ENCODE measurements at regions not wholly inside any gene's neighbourhood (a gene's known extent, or its start where the extent isn't known, plus 50 kb on each side); places are given as distances from the start of the nearest gene placed in this dataset.
"Not testable (repeated sequence)": the region's sequence is repeated elsewhere in the genome, so short reads cannot be mapped to it uniquely, and the experiment has no call there.

DNA sequence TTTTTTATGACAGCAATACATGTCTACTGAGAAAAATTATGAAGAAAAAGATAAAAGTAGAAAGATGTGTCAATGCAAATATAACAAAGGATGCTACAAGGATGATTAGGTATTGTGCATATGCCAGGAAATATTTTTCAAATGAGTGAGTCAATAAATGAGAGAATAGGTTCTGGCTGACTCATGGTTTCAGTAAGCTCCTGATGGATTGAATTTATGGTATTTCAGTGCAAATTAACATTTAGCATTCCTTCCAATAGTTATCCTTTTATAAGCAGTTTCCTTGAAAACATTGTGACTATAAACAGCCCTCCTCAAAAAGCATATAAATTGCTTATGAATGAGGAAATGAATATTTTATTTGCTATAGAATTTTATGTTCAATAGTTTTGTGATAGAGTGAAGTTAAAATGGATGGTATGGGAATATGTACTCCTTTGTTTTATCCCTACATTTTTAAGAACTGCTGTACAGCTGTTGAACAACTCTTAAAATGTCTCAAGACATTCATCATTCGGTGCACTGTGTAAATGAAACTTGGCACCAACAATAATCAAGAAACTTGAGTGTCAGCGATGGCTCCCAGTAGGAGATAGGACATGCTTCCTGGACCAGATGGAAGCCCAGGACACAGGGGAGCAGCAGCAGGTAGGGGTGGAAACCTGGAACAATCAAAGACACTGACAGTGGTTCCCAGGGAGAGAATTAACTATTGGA lies 144.7 kb downstream of the PMAIP1 start:
- no peaks in the 10 kb centered on the region for H3K9me3 ChIP-seq (replicated peaks)
- H3K4me1 ChIP-seq, result no peaks in the 10 kb centered on the region
- no peak for DNase-seq
- no peak overlapping the region for H3K27ac ChIP-seq
- H3K4me3 ChIP-seq, result no peak overlapping the region
- no peaks in the 10 kb centered on the region for H3K27me3 ChIP-seq
- no peaks in the 10 kb centered on the region for H3K36me3 ChIP-seq

DNA sequence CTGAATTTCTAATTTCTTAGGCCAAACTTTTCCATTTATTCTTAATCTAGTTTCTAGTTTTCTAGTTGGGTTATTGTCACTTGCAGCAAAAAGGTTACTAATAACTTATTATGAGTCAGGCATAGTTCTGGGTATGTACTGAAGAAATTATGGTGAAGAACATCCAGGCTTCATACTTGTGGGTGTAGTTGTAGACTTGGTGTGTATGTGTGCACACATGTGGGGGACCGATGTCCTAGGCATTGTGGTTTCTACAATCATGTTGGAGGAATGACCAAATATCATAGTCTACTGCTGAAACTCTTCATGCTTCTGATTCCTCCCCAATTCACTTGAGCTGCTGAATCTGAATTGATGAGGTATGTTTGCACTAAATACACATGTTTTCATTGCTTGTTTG lies 141.2 kb downstream of the PMAIP1 start:
- H3K9me3 ChIP-seq (replicated peaks), result no peaks in the 10 kb centered on the region
- H3K4me3 ChIP-seq, result no peak overlapping the region
- H3K27ac ChIP-seq, result no peak overlapping the region
- H3K36me3 ChIP-seq, result no peaks in the 10 kb centered on the region
- no peaks in the 10 kb centered on the region for H3K27me3 ChIP-seq
- no peaks in the 10 kb centered on the region for H3K4me1 ChIP-seq
- no peak for DNase-seq

DNA sequence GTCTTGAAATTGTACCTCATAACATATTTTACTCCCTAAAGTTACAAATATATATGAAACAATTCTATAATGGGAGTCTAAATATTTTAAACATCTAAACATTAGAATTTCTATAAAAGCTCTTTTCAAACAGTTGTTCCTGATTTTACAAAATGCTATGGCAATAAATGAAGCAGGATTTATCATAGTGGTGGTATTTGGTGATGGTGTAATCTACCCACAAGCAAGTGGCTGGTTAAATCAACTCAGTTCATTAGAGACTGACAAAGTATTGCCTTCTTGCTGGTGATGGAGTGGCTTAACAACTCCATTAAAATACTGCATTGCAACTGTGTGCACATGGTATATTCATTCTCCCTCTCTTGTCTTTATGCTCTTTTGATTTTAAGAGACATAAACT lies 138.9 kb downstream of the PMAIP1 start:
- Histone ChIP-seq H3K4me3 (no peak overlapping the region), H3K36me3 (no peaks in the 10 kb centered on the region), H3K9me3 (replicated peaks) (no peaks in the 10 kb centered on the region), H3K27me3 (no peaks in the 10 kb centered on the region), H3K4me1 (no peaks in the 10 kb centered on the region), H3K27ac (no peak overlapping the region)
- DNase-seq, result no peak

DNA sequence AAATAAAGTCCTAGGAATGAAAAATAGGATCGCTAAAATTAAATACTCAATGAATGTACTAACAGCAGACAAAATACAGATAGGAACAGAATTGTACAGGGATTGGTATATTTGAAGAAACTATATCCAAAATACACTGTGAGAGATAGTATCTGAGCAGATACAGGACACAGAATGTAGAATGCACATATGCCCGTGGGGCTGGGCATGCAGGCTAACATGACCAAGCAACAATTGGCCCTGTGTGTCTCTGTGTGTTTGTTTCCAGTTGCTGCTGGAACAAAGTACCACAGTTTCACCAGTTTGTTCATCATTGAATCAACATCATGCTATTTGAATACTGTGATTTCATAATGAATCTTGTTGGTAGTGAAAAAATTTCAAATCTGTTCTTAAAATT lies 127.6 kb downstream of the PMAIP1 start:
- no peak overlapping the region for H3K4me3 ChIP-seq
- H3K36me3 ChIP-seq, result no peaks in the 10 kb centered on the region
- H3K9me3 ChIP-seq (replicated peaks), result no peaks in the 10 kb centered on the region
- no peaks in the 10 kb centered on the region for H3K4me1 ChIP-seq
- H3K27me3 ChIP-seq, result no peaks in the 10 kb centered on the region
- DNase-seq, result no peak
- no peak overlapping the region for H3K27ac ChIP-seq

DNA sequence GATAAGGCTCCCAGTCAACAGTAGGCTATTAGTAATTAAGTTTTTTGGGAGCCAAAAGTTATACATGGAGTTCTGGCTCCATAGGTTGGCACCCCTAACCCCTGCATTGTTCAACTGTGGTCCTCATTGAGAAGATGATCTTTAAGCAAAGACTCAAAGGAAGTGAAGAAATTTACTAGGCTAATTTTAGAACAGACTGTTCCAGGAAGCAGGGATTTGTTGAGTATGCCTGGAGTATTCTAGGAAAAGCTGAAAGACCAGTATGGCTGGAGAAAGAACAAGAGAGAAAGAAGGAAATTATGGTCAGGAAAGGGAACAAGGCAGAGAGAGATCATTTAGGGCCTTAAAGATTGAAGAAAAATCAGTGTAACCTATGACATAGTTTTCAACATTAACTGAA lies 125.1 kb downstream of the PMAIP1 start:
- no peaks in the 10 kb centered on the region for H3K4me1 ChIP-seq
- H3K9me3 ChIP-seq (replicated peaks), result no peaks in the 10 kb centered on the region
- no peak for DNase-seq
- no peaks in the 10 kb centered on the region for H3K36me3 ChIP-seq
- H3K27me3 ChIP-seq, result no peaks in the 10 kb centered on the region
- no peak overlapping the region for H3K4me3 ChIP-seq
- no peak overlapping the region for H3K27ac ChIP-seq

DNA sequence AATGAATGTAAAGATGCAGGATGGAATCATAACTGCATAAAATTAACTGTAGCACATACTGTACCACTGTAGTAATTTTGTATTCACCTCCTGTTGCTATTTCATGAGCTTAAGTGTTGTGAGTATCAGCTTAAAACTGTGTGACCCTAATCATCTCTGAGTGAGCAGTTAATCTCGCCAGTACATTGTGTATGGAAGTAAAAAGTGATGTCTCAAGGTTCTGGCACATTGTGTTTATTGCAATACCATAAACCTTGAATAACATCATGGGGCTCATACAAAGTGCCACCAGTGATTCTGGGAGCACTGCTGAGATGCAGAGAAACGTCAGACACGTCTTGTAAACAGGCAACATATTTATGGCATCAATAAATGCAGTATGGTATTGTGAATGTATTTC lies 124.5 kb downstream of the PMAIP1 start:
- Histone ChIP-seq H3K9me3 (replicated peaks) (no peaks in the 10 kb centered on the region), H3K36me3 (no peaks in the 10 kb centered on the region), H3K4me3 (no peak overlapping the region), H3K27me3 (no peaks in the 10 kb centered on the region), H3K27ac (no peak overlapping the region), H3K4me1 (no peaks in the 10 kb centered on the region)
- DNase-seq, result no peak

DNA sequence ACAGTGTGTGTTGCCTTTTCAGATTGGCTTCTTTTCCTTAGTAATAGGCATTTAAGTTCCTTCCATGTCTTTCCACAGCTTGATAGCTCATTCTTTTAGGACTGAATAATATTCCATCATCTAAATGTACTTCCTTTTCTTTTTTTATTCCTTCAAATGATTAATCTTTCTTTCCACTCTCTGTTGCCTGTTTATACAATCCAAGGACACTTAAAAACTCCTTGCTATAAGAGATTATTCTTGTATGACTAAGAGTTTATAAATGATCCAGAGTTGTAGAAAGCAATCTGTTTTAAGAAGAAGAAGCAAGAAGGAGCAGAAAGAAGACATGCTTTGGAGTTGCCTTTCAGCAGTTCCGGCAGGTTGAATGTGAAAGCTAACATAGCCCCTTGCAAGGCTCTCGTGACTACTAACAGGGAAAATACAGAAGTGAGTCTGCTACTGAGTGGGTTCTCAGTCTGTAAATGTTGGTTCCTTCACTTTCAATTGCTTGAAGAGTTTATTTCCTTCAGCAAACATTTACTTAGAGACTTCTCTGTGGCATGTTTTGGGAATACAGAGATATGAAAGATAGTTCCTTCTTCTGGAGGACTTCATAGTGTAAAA lies 123.0 kb downstream of the PMAIP1 start:
- Histone ChIP-seq H3K4me1 (no peaks in the 10 kb centered on the region), H3K36me3 (no peaks in the 10 kb centered on the region), H3K4me3 (no peak overlapping the region), H3K27me3 (no peaks in the 10 kb centered on the region), H3K27ac (no peak overlapping the region), H3K9me3 (replicated peaks) (no peaks in the 10 kb centered on the region)
- no peak for DNase-seq

DNA sequence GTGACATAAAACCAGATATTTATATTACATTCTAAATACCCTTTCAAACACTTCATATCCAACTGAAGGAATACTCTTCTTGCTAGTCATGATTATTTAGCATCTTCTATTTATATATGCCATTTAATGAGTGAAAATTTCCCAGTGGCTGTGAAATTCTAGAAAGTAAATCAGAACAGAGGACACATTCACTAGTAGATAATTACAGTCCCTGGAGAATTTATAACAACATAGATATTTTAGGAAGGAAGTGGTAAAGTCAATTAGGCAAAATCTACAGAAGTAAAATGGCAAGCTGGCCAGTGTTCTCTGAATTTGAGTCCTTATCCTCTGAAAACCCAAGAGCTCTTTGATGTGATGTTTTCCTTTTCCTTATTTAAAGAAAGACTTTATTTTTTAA lies 121.8 kb downstream of the PMAIP1 start:
- H3K27ac ChIP-seq, result no peak overlapping the region
- H3K4me1 ChIP-seq, result no peaks in the 10 kb centered on the region
- H3K36me3 ChIP-seq, result no peaks in the 10 kb centered on the region
- no peak for DNase-seq
- no peaks in the 10 kb centered on the region for H3K9me3 ChIP-seq (replicated peaks)
- no peak overlapping the region for H3K4me3 ChIP-seq
- no peaks in the 10 kb centered on the region for H3K27me3 ChIP-seq

DNA sequence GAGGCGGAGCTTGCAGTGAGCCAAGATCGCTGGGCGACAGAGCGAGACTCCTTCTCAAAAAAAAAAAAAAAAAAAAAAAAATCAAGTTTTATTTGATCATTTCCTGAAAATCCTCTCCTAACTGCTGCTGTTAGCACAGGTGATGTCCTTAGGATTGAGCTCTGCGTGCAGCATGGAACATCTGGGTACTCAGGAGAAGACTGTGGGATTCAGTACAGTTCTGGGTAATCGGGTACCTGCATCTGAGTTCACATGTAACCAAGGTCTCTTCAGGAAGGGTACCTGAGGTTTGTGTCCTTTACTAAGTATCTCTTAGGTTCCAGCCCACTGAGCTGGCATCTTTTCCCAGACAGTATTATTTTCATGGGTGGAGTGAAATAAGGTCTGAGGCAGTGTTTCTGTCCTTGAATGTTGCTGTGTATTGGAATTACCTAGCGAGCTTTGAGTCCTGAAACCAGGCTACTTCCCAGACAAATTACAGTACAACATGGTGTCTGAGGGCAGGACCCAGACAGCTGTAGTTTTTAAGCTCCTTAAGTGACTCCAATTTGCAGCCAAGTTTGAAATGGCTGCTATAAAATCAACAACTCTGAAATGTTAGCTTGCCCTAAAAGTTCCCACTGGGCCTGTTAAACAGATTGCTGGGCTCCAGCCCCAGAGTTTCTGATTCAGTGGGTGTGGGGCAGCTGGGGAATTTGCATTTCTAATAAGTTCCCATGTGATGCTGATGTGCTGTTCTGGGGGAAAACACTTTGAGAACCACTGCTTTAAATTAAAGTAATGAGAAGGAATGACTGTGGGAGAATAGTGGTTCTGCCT lies 120.5 kb downstream of the PMAIP1 start:
- Histone ChIP-seq H3K27ac (no peak overlapping the region), H3K4me3 (no peak overlapping the region), H3K4me1 (no peaks in the 10 kb centered on the region)

DNA sequence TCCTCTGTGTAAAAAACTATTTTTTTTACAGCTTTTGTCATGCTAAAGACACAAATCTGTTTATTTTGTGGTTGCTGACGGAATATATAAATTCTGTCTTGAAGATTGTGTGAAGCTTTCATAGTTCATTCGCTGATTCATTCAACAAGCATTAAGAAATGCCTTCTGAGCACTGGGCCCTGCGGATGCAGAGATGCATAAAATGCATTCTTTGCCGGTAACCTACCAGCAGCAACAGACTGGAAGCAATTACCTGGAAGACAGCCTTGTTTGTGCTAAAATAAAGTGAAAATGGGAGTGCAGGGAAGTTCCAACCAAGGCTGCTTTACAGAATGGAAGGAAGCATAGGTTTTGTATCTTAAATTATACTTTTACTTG lies 119.7 kb downstream of the PMAIP1 start:
- H3K36me3 ChIP-seq, result no peaks in the 10 kb centered on the region
- no peaks in the 10 kb centered on the region for H3K27me3 ChIP-seq
- H3K27ac ChIP-seq, result no peak overlapping the region
- no peaks in the 10 kb centered on the region for H3K4me1 ChIP-seq
- no peaks in the 10 kb centered on the region for H3K9me3 ChIP-seq (replicated peaks)
- H3K4me3 ChIP-seq, result no peak overlapping the region
- no peak for DNase-seq

More for the DNA sequence above, 120.5 kb downstream of the PMAIP1 start:
- no peaks in the 10 kb centered on the region for H3K36me3 ChIP-seq
- no peaks in the 10 kb centered on the region for H3K27me3 ChIP-seq
- no peak for DNase-seq
- no peaks in the 10 kb centered on the region for H3K9me3 ChIP-seq (replicated peaks)

DNA sequence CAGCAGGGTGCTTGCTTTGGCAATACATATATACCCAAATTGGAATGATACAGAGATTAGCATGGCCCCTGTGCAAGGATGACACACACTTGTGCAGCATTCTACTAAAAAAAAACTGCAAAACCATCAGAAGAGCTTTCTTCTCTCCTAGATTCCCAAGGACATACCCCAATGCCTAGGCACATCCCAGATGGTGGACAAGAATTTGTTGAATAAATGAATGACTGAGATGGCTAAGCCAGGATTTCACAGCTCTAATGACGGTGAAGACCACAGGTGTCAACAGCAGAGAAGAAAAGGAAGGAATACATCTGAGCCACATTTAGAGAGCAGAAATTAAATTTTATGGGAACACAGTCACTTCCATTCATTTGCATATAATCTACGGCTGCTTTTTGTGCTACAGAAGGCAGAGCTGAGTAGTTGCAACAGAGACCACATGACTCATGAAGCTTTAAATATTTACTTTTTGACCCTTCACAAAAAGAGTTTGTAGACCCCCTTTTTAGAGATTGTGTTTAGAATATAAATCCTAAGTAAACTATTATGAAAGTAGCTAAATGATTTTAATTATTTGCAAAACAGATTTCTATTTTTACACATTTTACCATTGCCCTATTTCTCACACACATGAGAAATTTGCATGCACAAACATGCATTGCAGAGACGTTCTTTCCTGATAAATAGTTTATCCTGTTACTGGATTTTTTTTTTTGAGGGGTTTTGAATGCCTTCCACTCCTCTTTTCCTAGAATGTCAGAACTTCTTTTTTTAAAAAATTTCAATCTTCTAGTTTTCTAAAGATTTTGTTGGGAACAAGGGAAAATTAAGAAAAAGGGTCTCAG lies 119.0 kb downstream of the PMAIP1 start:
- no peaks in the 10 kb centered on the region for H3K4me1 ChIP-seq

DNA sequence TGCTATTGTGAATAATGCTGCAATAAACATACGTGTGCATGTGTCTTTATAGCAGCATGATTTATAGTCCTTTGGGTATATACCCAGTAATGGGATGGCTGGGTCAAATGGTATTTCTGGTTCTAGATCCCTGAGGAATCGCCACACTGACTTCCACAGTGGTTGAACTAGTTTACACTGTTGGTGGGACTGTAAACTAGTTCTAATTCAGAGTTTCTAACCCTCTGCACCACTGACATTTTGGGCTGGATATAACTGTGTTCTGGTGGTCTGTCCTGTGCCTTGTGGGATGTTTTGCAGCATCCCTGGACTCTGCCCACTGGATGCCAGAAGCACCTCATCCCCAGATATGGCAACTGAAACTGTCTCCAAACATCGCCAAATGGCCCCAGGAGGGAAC lies 118.3 kb downstream of the PMAIP1 start:
- not testable (repeated sequence) for H3K9me3 ChIP-seq (replicated peaks); H3K36me3 ChIP-seq; H3K27me3 ChIP-seq; H3K27ac ChIP-seq; H3K4me3 ChIP-seq; H3K4me1 ChIP-seq
- peak in 1 of 2 experiments; percentile 11 for DNase-seq

More for the DNA sequence above, 119.0 kb downstream of the PMAIP1 start:
- no peak for DNase-seq
- Histone ChIP-seq H3K36me3 (no peaks in the 10 kb centered on the region), H3K27me3 (no peaks in the 10 kb centered on the region), H3K27ac (no peak overlapping the region), H3K9me3 (replicated peaks) (no peaks in the 10 kb centered on the region), H3K4me3 (no peak overlapping the region)

DNA sequence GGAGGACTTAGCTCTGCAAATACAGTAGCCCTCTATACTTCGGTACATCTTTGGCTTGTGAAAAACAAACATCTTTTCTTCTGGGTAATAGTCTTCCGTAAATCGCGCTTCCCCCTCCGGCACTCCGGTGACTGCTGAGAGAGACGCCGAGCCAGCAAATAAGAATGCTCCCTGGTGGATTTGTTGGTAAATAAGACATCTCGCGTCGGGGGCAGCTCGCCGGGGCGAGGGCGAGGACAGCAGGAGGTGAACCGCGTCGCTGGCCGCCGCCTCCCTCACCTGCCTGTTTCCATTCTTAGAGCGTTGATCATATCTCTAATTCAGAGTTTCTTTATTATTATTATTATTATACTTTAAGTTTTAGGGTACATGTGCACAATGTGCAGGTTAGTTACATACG lies 117.6 kb downstream of the PMAIP1 start:
- Histone ChIP-seq H3K4me3 (no peak overlapping the region), H3K9me3 (replicated peaks) (no peaks in the 10 kb centered on the region), H3K36me3 (no peaks in the 10 kb centered on the region), H3K4me1 (no peaks in the 10 kb centered on the region), H3K27ac (no peak overlapping the region), H3K27me3 (no peaks in the 10 kb centered on the region)
- DNase-seq, result no peak

DNA sequence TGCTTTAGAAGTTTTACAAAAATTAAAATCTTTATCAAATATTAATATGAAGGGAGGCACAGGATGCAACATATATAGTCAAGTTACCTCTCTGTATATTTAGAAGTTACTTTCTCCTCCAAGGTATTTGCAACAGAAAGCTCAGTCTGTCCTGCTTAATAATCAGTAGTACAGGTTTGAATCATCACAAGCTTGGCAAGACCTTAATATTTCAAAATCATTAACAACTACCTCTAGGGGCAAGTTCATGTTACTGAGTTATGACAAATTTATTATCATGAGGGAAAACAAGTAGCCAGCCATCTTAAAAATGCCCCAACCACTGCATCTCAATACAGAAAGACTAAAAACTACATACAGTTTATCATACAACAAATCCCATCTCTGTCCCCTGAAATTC lies 116.0 kb downstream of the PMAIP1 start:
- not testable (repeated sequence) for H3K27ac ChIP-seq; DNase-seq; H3K4me1 ChIP-seq; H3K36me3 ChIP-seq; H3K27me3 ChIP-seq; H3K4me3 ChIP-seq; H3K9me3 ChIP-seq (replicated peaks)

DNA sequence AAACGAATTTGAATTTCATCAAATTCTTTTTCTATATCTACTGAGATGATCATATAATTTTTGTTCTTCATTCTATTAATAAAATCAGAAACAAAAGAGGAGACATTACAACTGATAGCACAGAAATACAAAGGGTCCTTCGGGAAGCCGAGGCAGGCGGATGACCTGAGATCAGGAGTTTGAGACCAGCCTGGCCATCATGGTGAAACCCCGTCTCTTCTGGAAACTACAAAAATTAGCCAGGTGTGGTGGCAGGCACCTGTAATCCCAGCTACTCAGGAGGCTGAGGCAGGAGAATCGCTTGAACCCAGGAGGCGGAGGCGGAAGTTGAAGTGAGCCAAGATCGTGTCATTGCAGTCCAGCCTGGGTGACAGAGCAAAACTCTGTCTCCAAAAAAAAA lies 113.4 kb downstream of the PMAIP1 start:
- DNase-seq; H3K9me3 ChIP-seq (replicated peaks); H3K27ac ChIP-seq; H3K4me1 ChIP-seq; H3K36me3 ChIP-seq; H3K4me3 ChIP-seq; H3K27me3 ChIP-seq: not testable (repeated sequence)
